Neural cell (in vitro differentiated cells): ENCODE measurements at regions not wholly inside any gene's neighbourhood (a gene's known extent, or its start where the extent isn't known, plus 50 kb on each side); places are given as distances from the start of the nearest gene placed in this dataset.

Source experiments
- EP300 ChIP-seq: fragments of 450-650 bp; conservative IDR thresholded peaks from 2 replicates; pipeline ENCODE4 v1.6.1; 2014; ENCODE audit warnings: antibody characterized with exemption, mild to moderate bottlenecking, moderate library complexity; ENCODE audit not compliant: poor library complexity, severe bottlenecking
- EZH2 ChIP-seq: fragments of 200-600, 300-800 bp; shearing (Covaris generic), sonication (generic); IDR thresholded peaks from 2 replicates; pipeline ENCODE4 v1.6.1; 2014; ENCODE audit warnings: antibody characterized with exemption, low read length, borderline replicate concordance, mild to moderate bottlenecking; ENCODE audit not compliant: insufficient read depth, poor library complexity, severe bottlenecking
- RAD21 ChIP-seq: fragments of 450-650 bp; conservative IDR thresholded peaks from 2 replicates; pipeline ENCODE4 v1.6.1; 2014; ENCODE audit warnings: antibody characterized with exemption, mild to moderate bottlenecking, moderate library complexity
- SMC3 ChIP-seq: fragments of 450-650 bp; conservative IDR thresholded peaks from 2 replicates; pipeline ENCODE4 v1.6.1; 2014; ENCODE audit warnings: antibody characterized with exemption, mild to moderate bottlenecking, moderate library complexity; ENCODE audit not compliant: poor library complexity
- TAF1 ChIP-seq: IDR thresholded peaks from 2 replicates; pipeline ENCODE4 v1.6.1; 2012; ENCODE audit warnings: low read depth
- TF ChIP-seq, protein P1 (sequence below): IDR thresholded peaks from 2 replicates; pipeline ENCODE4 v1.6.1; 2012; ENCODE audit warnings: borderline replicate concordance
- TF ChIP-seq, protein P2 (sequence below): fragments of 450-650 bp; IDR thresholded peaks from 2 replicates; pipeline ENCODE4 v1.5.1; 2014; ENCODE audit warnings: antibody characterized with exemption, mild to moderate bottlenecking, moderate library complexity; ENCODE audit not compliant: poor library complexity, severe bottlenecking

DNA sequence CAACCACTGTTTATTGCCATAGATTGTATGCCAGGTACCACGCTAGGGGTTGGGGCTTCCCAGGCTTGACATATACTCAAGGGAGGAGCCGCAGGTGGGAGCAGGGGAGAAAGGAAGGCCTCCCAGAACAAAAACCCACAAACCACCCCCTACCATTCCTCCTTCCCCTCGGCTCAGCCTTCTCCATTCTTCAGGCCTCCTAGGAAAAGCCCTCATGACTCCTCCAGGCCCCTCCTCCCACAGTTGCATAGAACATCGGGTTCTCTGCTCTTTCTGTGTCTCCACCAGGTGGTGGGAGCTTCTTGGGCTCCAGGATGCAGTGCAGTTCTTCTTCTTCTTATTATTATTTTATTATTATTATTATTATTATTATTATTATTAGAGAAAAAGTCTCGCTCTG lies 80.3 kb downstream of the ZFP36L2 start:
- TF ChIP-seq, protein P1, sequence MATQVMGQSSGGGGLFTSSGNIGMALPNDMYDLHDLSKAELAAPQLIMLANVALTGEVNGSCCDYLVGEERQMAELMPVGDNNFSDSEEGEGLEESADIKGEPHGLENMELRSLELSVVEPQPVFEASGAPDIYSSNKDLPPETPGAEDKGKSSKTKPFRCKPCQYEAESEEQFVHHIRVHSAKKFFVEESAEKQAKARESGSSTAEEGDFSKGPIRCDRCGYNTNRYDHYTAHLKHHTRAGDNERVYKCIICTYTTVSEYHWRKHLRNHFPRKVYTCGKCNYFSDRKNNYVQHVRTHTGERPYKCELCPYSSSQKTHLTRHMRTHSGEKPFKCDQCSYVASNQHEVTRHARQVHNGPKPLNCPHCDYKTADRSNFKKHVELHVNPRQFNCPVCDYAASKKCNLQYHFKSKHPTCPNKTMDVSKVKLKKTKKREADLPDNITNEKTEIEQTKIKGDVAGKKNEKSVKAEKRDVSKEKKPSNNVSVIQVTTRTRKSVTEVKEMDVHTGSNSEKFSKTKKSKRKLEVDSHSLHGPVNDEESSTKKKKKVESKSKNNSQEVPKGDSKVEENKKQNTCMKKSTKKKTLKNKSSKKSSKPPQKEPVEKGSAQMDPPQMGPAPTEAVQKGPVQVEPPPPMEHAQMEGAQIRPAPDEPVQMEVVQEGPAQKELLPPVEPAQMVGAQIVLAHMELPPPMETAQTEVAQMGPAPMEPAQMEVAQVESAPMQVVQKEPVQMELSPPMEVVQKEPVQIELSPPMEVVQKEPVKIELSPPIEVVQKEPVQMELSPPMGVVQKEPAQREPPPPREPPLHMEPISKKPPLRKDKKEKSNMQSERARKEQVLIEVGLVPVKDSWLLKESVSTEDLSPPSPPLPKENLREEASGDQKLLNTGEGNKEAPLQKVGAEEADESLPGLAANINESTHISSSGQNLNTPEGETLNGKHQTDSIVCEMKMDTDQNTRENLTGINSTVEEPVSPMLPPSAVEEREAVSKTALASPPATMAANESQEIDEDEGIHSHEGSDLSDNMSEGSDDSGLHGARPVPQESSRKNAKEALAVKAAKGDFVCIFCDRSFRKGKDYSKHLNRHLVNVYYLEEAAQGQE: no peak
- TF ChIP-seq EZH2 (no peak), SMC3 (no peak), TAF1 (no peak), RAD21 (no peak), EP300 (no peak)
- TF ChIP-seq, protein P2, sequence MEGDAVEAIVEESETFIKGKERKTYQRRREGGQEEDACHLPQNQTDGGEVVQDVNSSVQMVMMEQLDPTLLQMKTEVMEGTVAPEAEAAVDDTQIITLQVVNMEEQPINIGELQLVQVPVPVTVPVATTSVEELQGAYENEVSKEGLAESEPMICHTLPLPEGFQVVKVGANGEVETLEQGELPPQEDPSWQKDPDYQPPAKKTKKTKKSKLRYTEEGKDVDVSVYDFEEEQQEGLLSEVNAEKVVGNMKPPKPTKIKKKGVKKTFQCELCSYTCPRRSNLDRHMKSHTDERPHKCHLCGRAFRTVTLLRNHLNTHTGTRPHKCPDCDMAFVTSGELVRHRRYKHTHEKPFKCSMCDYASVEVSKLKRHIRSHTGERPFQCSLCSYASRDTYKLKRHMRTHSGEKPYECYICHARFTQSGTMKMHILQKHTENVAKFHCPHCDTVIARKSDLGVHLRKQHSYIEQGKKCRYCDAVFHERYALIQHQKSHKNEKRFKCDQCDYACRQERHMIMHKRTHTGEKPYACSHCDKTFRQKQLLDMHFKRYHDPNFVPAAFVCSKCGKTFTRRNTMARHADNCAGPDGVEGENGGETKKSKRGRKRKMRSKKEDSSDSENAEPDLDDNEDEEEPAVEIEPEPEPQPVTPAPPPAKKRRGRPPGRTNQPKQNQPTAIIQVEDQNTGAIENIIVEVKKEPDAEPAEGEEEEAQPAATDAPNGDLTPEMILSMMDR: no peak
